ENCODE measurements at regions not wholly inside any gene's neighbourhood (a gene's known extent, or its start where the extent isn't known, plus 50 kb on each side); places are given as distances from the start of the nearest gene placed in this dataset.

GRCh38 chr12:72839696-72840095, 567.5 kb downstream of the TRHDE start:
- intact Hi-C loops (cut with micrococcal nuclease; ENCODE audit: unreplicated experiment): no loop called here
- no TSS peak for BruUV-seq (replicated peaks)
- TF ChIP-seq EZH2 (IDR thresholded peaks at IDR 0.05; ENCODE audit: borderline replicate concordance, low read depth, low read length, poor library complexity, severe bottlenecking) (no peak), CTCF (conservative IDR thresholded peaks at IDR 0.05; ENCODE audit: low read depth, low read length) (no peak)

GRCh38 chr12:72863671-72864070, 591.5 kb downstream of the TRHDE start:
- POLR2A ChIA-PET (ENCODE audit: low non-redundant PET): no interaction called here
- Histone ChIP-seq H3K27ac (ENCODE audit: low read depth, low read length, poor library complexity, severe bottlenecking) (no peak overlapping the region), H3K36me3 (ENCODE audit: insufficient read depth, low read length, poor library complexity, severe bottlenecking) (no peaks in the 10 kb centered on the region), H3K9me3 (ENCODE audit: low read depth, low read length, poor library complexity, severe bottlenecking) (no peaks in the 10 kb centered on the region), H3K4me3 (ENCODE audit: low read depth, low read length, poor library complexity, severe bottlenecking) (no peak overlapping the region), H3K4me1 (ENCODE audit: insufficient read depth, low read length, poor library complexity, severe bottlenecking) (no peaks in the 10 kb centered on the region), H3K27me3 (replicated peaks; ENCODE audit: insufficient read depth, low read depth, low read length, poor library complexity) (no peaks in the 10 kb centered on the region)
- intact Hi-C loops (cut with micrococcal nuclease; ENCODE audit: unreplicated experiment): no loop called here
- TF ChIP-seq EZH2 (IDR thresholded peaks at IDR 0.05; ENCODE audit: borderline replicate concordance, low read depth, low read length, poor library complexity, severe bottlenecking) (no peak), CTCF (conservative IDR thresholded peaks at IDR 0.05; ENCODE audit: low read depth, low read length) (no peak)
- no TSS peak for BruUV-seq (replicated peaks)
- CTCF ChIA-PET: no interaction called here
- no peak for DNase-seq (ENCODE audit: low spot score)

More at GRCh38 chr12:72839696-72840095, 567.5 kb downstream of the TRHDE start:
- Histone ChIP-seq H3K27ac (ENCODE audit: low read depth, low read length, poor library complexity, severe bottlenecking) (no peak overlapping the region), H3K36me3 (ENCODE audit: insufficient read depth, low read length, poor library complexity, severe bottlenecking) (no peaks in the 10 kb centered on the region), H3K4me3 (ENCODE audit: low read depth, low read length, poor library complexity, severe bottlenecking) (no peak overlapping the region), H3K4me1 (ENCODE audit: insufficient read depth, low read length, poor library complexity, severe bottlenecking) (no peaks in the 10 kb centered on the region), H3K9me3 (ENCODE audit: low read depth, low read length, poor library complexity, severe bottlenecking) (no peaks in the 10 kb centered on the region), H3K27me3 (replicated peaks; ENCODE audit: insufficient read depth, low read depth, low read length, poor library complexity) (no peaks in the 10 kb centered on the region)
- no peak for DNase-seq (ENCODE audit: low spot score)
- ChIA-PET CTCF (no interaction called here), POLR2A (ENCODE audit: low non-redundant PET) (no interaction called here)

- TF ChIP-seq EZH2 (IDR thresholded peaks at IDR 0.05; ENCODE audit: borderline replicate concordance, low read depth, low read length, poor library complexity, severe bottlenecking): no peak
- TF ChIP-seq CTCF (conservative IDR thresholded peaks at IDR 0.05; ENCODE audit: low read depth, low read length): no peak
Measured at GRCh38 chr12:72865921-72866320, 593.8 kb downstream of the TRHDE start.

More at GRCh38 chr12:72865921-72866320, 593.8 kb downstream of the TRHDE start:
- Histone ChIP-seq H3K4me1 (ENCODE audit: insufficient read depth, low read length, poor library complexity, severe bottlenecking) (no peaks in the 10 kb centered on the region), H3K36me3 (ENCODE audit: insufficient read depth, low read length, poor library complexity, severe bottlenecking) (no peaks in the 10 kb centered on the region), H3K27me3 (replicated peaks; ENCODE audit: insufficient read depth, low read depth, low read length, poor library complexity) (no peaks in the 10 kb centered on the region), H3K27ac (ENCODE audit: low read depth, low read length, poor library complexity, severe bottlenecking) (no peak overlapping the region), H3K9me3 (ENCODE audit: low read depth, low read length, poor library complexity, severe bottlenecking) (no peaks in the 10 kb centered on the region), H3K4me3 (ENCODE audit: low read depth, low read length, poor library complexity, severe bottlenecking) (no peak overlapping the region)
- no TSS peak for BruUV-seq (replicated peaks)
- CTCF ChIA-PET: no interaction called here
- DNase-seq (ENCODE audit: low spot score): no peak
- intact Hi-C loops (cut with micrococcal nuclease; ENCODE audit: unreplicated experiment): no loop called here
- POLR2A ChIA-PET (ENCODE audit: low non-redundant PET): no interaction called here

Data from A673 (cell line).